GM18858 (cell line): ENCODE measurements at regions not wholly inside any gene's neighbourhood (a gene's known extent, or its start where the extent isn't known, plus 50 kb on each side); places are given as distances from the start of the nearest gene placed in this dataset.

Source experiments
- ATAC-seq: cut with Tn5 transposase; IDR thresholded peaks from one replicate; pipeline ENCODE4 v1.9.1; 2021; ENCODE audit not compliant: unreplicated experiment

DNA sequence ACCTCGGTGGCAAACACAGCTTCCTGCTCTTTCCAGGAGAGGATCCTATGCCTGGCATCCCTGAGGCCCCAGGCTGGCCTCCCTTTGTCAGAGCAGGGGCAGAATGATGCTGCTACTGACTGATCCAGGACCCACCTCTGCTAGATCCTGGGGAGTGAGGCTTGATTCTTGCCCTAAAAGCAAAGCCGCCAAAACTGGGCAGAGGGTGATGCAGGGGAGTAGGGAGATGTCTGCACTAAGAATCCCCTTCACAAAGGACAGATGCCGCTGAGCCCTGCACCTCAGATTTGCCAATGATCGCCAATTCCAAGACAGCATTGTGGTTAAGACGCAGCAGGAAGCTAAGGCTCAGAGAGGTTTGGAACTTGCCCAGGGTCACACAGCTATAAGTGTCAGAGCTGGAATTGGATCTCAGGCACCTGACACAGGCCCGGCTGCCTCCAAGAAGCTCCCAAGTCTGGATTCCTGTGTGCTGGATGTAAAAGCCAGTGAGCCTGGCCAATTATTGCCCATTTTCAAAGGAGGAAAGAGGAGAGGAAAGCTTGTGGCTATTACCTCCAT lies 60.7 kb upstream of the TNRC6C start:
- ATAC-seq, result no peak

- ATAC-seq, result no peak
Measured at GRCh38 chr17:77898521-77899434, 59.7 kb upstream of the TNRC6C start.

- no peak for ATAC-seq
Measured at GRCh38 chr17:77899498-77899897, 59.0 kb upstream of the TNRC6C start.

GRCh38 chr17:77901481-77901880 lies 57.0 kb upstream of the TNRC6C start:
- no peak for ATAC-seq

- no peak for ATAC-seq
Measured at GRCh38 chr17:77905266-77905665, 53.2 kb upstream of the TNRC6C start.

DNA sequence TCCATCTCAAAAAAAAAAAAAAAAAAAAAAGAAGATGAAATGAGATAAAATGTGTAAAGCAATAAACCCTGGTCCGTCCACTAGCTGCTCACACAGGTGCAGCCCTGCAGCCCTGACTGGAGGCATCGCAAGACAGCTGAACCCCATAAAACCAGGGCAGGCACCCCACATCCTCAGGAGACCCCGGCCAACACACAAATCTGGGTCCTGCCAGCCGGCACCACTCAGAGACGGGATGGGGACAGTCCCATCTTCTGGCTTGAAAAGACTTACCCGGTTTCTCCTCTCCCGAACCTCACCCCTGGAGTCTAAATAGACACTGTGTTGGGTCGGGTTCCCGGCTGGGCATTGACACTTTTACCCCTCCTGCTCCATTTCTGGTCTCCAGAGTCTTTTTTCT lies 52.7 kb upstream of the TNRC6C start:
- ATAC-seq, result no peak

GRCh38 chr17:77906377-77906871 lies 52.1 kb upstream of the TNRC6C start:
- no peak for ATAC-seq

DNA sequence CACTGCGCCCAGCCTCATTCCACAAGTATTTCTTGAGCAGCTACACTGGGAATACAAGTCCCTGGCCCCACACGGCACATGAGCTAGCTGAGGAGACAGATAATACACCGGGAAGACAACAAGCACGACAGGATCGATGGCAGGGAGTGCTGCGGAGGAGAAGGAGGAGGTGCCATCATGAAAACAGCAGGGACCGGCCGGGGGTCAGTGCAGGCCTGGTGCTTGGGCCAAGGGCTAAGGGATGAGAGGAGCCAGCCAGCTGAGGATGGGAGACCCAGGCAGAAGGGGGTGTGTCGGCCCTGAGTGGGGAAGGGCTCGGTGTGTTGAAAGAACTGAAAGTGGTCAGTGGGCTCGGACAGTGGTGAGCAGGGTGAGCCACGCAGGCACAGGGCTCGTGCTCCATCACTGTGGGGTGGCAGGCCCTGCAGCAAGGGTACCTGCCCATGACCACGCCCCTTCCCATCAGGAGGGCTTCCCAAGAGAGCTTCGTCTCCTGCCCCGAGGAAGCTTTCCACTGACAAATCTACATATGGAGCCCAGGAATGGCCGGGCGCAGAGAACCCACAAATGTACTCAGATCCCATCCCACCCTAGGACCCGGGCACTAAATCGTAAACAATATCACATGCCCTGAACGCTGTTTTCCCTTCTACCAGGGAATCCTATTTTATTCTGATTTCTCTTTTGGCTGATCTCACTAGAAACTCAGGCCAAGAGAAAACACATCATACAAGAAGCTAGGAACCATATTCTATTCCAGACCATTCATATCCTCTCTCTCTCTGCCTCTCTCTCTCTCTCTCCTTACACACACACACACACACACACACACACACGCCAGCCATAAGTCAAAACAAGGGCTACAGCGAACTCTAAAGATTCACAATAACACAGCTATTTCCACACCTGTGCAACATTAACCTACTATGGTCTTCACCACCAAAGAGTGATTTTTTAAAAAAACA lies 50.7 kb upstream of the TNRC6C start:
- no peak for ATAC-seq

GRCh38 chr17:77908501-77908900 lies 50.0 kb upstream of the TNRC6C start:
- no peak for ATAC-seq
